IMR-90 (cell line): ENCODE measurements at regions not wholly inside any gene's neighbourhood (a gene's known extent, or its start where the extent isn't known, plus 50 kb on each side); places are given as distances from the start of the nearest gene placed in this dataset.
"Not testable (repeated sequence)": the region's sequence is repeated elsewhere in the genome, so short reads cannot be mapped to it uniquely, and the experiment has no call there.

Experiments
- ATAC-seq: fragments of 200-7000 bp; cut with Tn5 transposase; 2 replicates; pipeline ENCODE4 v1.9.1; 2020; ENCODE audit warnings: low read depth, mild to moderate bottlenecking, moderate library complexity
- BruUV-seq: library from RNA; stranded (reverse); fragments of 400-500 nt; replicated peaks from 2 replicates; lab custom pipeline; 2021; lab: Mats Ljungman, UMichigan
- CTCF ChIA-PET: fragments of 300-600 bp; formaldehyde crosslinking; extraction: SDS; loops from one replicate; lab custom pipeline; 2021; ENCODE audit warnings: antibody characterized with exemption; lab: Yijun Ruan, JAX
- POLR2A ChIA-PET: fragments of 300-600 bp; sonication (Branson Sonifier 250); formaldehyde crosslinking; loops from one replicate; lab custom pipeline; 2022; ENCODE audit warnings: antibody characterized with exemption; ENCODE audit not compliant: unreplicated experiment; lab: Charles Lee
- DNase-seq: peaks from one replicate; pipeline ENCODE4 v3.0.0; 2013
- H2AFZ ChIP-seq: replicated peaks from 2 replicates; pipeline ENCODE3; 2013; ENCODE audit warnings: low read length, mild to moderate bottlenecking; ENCODE audit not compliant: poor library complexity
- H2AK5ac ChIP-seq: 2 replicates; pipeline ENCODE4 v1.6.1; 2013; ENCODE audit warnings: low read depth, low read length, inconsistent platforms
- H2AK9ac ChIP-seq: replicated peaks from 2 replicates; pipeline ENCODE3; 2013; ENCODE audit warnings: mild to moderate bottlenecking, low read depth, low read length, moderate library complexity; ENCODE audit not compliant: poor library complexity
- H2BK120ac ChIP-seq: 2 replicates; pipeline ENCODE4 v1.6.1; 2013; ENCODE audit warnings: low read depth, low read length, inconsistent platforms
- H2BK15ac ChIP-seq: 3 replicates; pipeline ENCODE4 v1.6.1; 2013; ENCODE audit warnings: low read depth, low read length, inconsistent platforms
- H2BK20ac ChIP-seq: 2 replicates; pipeline ENCODE4 v1.6.1; 2013; ENCODE audit warnings: low read depth, mild to moderate bottlenecking, inconsistent platforms, low read length, moderate library complexity
- H2BK5ac ChIP-seq: 2 replicates; pipeline ENCODE4 v1.6.1; 2013; ENCODE audit warnings: mild to moderate bottlenecking, low read depth, low read length, inconsistent platforms; ENCODE audit not compliant: poor library complexity, severe bottlenecking
- H3K14ac ChIP-seq: replicated peaks from 2 replicates; pipeline ENCODE4 v1.6.1; 2013; ENCODE audit warnings: low read depth, low read length, inconsistent platforms
- H3K18ac ChIP-seq: 2 replicates; pipeline ENCODE4 v1.6.1; 2013; ENCODE audit warnings: low read depth, low read length, control low read depth
- H3K23ac ChIP-seq: 2 replicates; pipeline ENCODE4 v1.6.1; 2013; ENCODE audit warnings: low read depth, low read length, inconsistent platforms
- H3K27ac ChIP-seq: 2 replicates; pipeline ENCODE4 v1.5.1; 2013; ENCODE audit warnings: mild to moderate bottlenecking, control low read depth, low read length; ENCODE audit not compliant: insufficient read depth
- H3K27me3 ChIP-seq: 2 replicates; pipeline ENCODE4 v1.6.1; 2013; ENCODE audit warnings: low read length; ENCODE audit not compliant: control insufficient read depth, insufficient read depth
- H3K36me3 ChIP-seq: 2 replicates; pipeline ENCODE4 v1.6.1; 2013; ENCODE audit warnings: low read length, mixed read lengths; ENCODE audit not compliant: control insufficient read depth, insufficient read depth
- H3K4ac ChIP-seq: 2 replicates; pipeline ENCODE4 v1.6.1; 2013; ENCODE audit warnings: low read depth, low read length, inconsistent platforms
- H3K4me1 ChIP-seq: 2 replicates; pipeline ENCODE4 v1.6.1; 2013; ENCODE audit warnings: low read length, mixed read lengths; ENCODE audit not compliant: control insufficient read depth, insufficient read depth
- H3K4me2 ChIP-seq: 2 replicates; pipeline ENCODE4 v1.6.1; 2013; ENCODE audit warnings: low read depth, mild to moderate bottlenecking, control low read depth, low read length, moderate library complexity
- H3K4me3 ChIP-seq: 2 replicates; pipeline ENCODE4 v1.5.1; 2013; ENCODE audit warnings: low read depth, mild to moderate bottlenecking, control low read depth, low read length, moderate library complexity; ENCODE audit not compliant: insufficient read depth
- H3K56ac ChIP-seq: 2 replicates; pipeline ENCODE4 v1.6.1; 2013; ENCODE audit warnings: low read length, inconsistent platforms; ENCODE audit not compliant: insufficient read depth; ENCODE audit errors: extremely low read depth
- H3K79me1 ChIP-seq, 2 experiments: 2 replicates each; pipeline ENCODE4 v1.6.1; 2013; ENCODE audit warnings: low read length in 2 of 2, inconsistent platforms in 1 of 2, low read depth in 1 of 2
- H3K9ac ChIP-seq: 2 replicates; pipeline ENCODE4 v1.6.1; 2013; ENCODE audit warnings: low read depth, low read length, control low read depth
- H3K9me1 ChIP-seq: 2 replicates; pipeline ENCODE4 v1.6.1; 2013; ENCODE audit warnings: low read length, inconsistent platforms; ENCODE audit not compliant: insufficient read depth
- H3K9me3 ChIP-seq: 2 replicates; pipeline ENCODE4 v1.6.1; 2013; ENCODE audit warnings: low read length; ENCODE audit not compliant: control insufficient read depth, insufficient read depth
- H4K20me1 ChIP-seq: 2 replicates; pipeline ENCODE4 v1.6.1; 2013; ENCODE audit warnings: low read length, inconsistent platforms; ENCODE audit not compliant: insufficient read depth
- H4K5ac ChIP-seq: 2 replicates; pipeline ENCODE4 v1.6.1; 2013; ENCODE audit warnings: mild to moderate bottlenecking, low read depth, low read length, control low read depth
- H4K8ac ChIP-seq, 2 experiments: 2 replicates each; pipeline ENCODE4 v1.6.1; 2013; ENCODE audit warnings: low read depth in 2 of 2, low read length in 2 of 2, control low read depth in 1 of 2, inconsistent platforms in 1 of 2
- H4K91ac ChIP-seq: 2 replicates; pipeline ENCODE4 v1.6.1; 2013; ENCODE audit warnings: low read depth, low read length, inconsistent platforms; ENCODE audit not compliant: insufficient read depth
- WGBS, 2 experiments: methylation state at CpG; one replicate each; pipeline versions ENCODE4 v1.1.5 to v1.1.7; 2013; ENCODE audit warnings: missing lambda C conversion rate in 2 of 2; ENCODE audit not compliant: insufficient read length in 1 of 2; ENCODE audit errors: extremely low coverage in 2 of 2; 5-methylcytosine and 5-hydroxymethylcytosine counted together
- dilution Hi-C: fragments of 300-500 bp; cut with HindIII; formaldehyde crosslinking; loops from one replicate; pipeline ENCODE4 v1.14.3; 2018; ENCODE audit warnings: low sequenced_read_pairs; ENCODE audit not compliant: unreplicated experiment
- in situ Hi-C: fragments of 300-500 bp; cut with MboI; formaldehyde crosslinking; loops from 3 replicates; pipeline ENCODE4 v1.14.3; 2019; ENCODE audit warnings: low sequenced_read_pairs, inconsistent platforms, mixed read lengths
- intact Hi-C: fragments of 100-400 bp; cut with micrococcal nuclease; formaldehyde crosslinking; loops from 2 replicates; pipeline ENCODE4 v1.10.0; 2022

DNA sequence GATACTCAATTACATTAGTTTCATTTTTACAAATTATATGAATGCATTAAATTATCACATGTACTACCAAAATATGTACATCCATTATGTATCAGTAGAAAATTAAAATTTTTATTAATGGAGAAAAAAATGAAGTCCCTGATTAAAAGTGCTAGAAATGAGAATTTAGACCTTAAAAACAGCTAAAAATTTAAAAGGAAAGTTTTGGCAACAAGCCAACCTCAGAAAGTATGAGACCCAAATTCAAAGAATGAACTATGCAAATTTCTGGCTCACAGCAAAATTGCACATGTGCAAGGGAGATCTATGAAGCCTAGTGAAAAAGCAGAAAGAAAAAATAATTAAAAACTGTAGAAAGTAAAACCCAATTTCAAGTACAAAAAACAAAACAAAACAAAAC, 725.1 kb upstream of the TPTE start:
- H3K4me3 ChIP-seq, H3K14ac ChIP-seq, H2BK20ac ChIP-seq, H3K4me2 ChIP-seq, H2BK120ac ChIP-seq, H4K91ac ChIP-seq, H2AK9ac ChIP-seq, H2AK5ac ChIP-seq, dilution Hi-C loops, H3K56ac ChIP-seq, H3K27me3 ChIP-seq, DNase-seq, in situ Hi-C loops, H3K36me3 ChIP-seq, H4K8ac ChIP-seq, H3K4me1 ChIP-seq, CTCF ChIA-PET, H2BK15ac ChIP-seq, H3K18ac ChIP-seq, intact Hi-C loops, H3K9ac ChIP-seq, H3K27ac ChIP-seq, H2AFZ ChIP-seq, H3K23ac ChIP-seq, BruUV-seq, POLR2A ChIA-PET, H3K79me1 ChIP-seq, H4K5ac ChIP-seq, ATAC-seq, H4K20me1 ChIP-seq, H3K4ac ChIP-seq, H3K9me1 ChIP-seq, H2BK5ac ChIP-seq: not testable (repeated sequence)
- peaks cover 12% of the 10 kb centered on the region for H3K9me3 ChIP-seq

GRCh38 chr21:9807675-9808074, 713.7 kb upstream of the TPTE start:
- H3K4me1 ChIP-seq, H4K91ac ChIP-seq, BruUV-seq, H2AK5ac ChIP-seq, H2BK20ac ChIP-seq, H3K4me2 ChIP-seq, H3K9ac ChIP-seq, H2AK9ac ChIP-seq, H3K27me3 ChIP-seq, H4K20me1 ChIP-seq, H4K8ac ChIP-seq, H3K23ac ChIP-seq, H2BK15ac ChIP-seq, H2AFZ ChIP-seq, H2BK5ac ChIP-seq, ATAC-seq, H3K27ac ChIP-seq, DNase-seq, POLR2A ChIA-PET, H3K14ac ChIP-seq, H3K36me3 ChIP-seq, dilution Hi-C loops, H3K79me1 ChIP-seq, H2BK120ac ChIP-seq, H3K9me3 ChIP-seq, H4K5ac ChIP-seq, H3K4ac ChIP-seq, intact Hi-C loops, H3K4me3 ChIP-seq, in situ Hi-C loops, H3K9me1 ChIP-seq, H3K56ac ChIP-seq, H3K18ac ChIP-seq, CTCF ChIA-PET: not testable (repeated sequence)
- WGBS, 2 experiments: no CpG with 5 or more reads among the region's 5 CpGs
